Chondrocyte (in vitro differentiated cells): ENCODE measurements at regions not wholly inside any gene's neighbourhood (a gene's known extent, or its start where the extent isn't known, plus 50 kb on each side); places are given as distances from the start of the nearest gene placed in this dataset.
A peak's percentile ranks its signal among the peaks of the same experiment; 100 is the strongest.

Experiments
- DNase-seq: peaks from one replicate; pipeline ENCODE4 v3.0.0; 2021; ENCODE audit warnings: mixed read lengths, low spot score
- H3K27ac Mint-ChIP-seq: one replicate; pipeline ENCODE4 v1.8.0; 2021; ENCODE audit warnings: mild to moderate bottlenecking, moderate library complexity, mixed read lengths; ENCODE audit not compliant: unreplicated experiment
- H3K27me3 Mint-ChIP-seq: 2 replicates; pipeline ENCODE4 v1.8.0; 2021; ENCODE audit warnings: low read depth, mixed read lengths
- H3K36me3 Mint-ChIP-seq: 2 replicates; pipeline ENCODE4 v1.8.0; 2021; ENCODE audit warnings: low read depth, mixed read lengths
- H3K4me1 Mint-ChIP-seq: 2 replicates; pipeline ENCODE4 v1.8.0; 2021; ENCODE audit warnings: low read depth, mild to moderate bottlenecking, mixed read lengths
- H3K4me3 Mint-ChIP-seq: one replicate; pipeline ENCODE4 v1.8.0; 2021; ENCODE audit warnings: mild to moderate bottlenecking, moderate library complexity, mixed read lengths; ENCODE audit not compliant: unreplicated experiment
- H3K9me3 Mint-ChIP-seq: 2 replicates; pipeline ENCODE4 v1.8.0; 2021; ENCODE audit warnings: low read depth, mixed read lengths
- TF ChIP-seq, protein P1 (sequence below): fragments of 200-600 bp; sonication (generic); IDR thresholded peaks from 2 replicates; pipeline ENCODE4 v1.5.0; 2021; ENCODE audit warnings: antibody characterized with exemption, mild to moderate bottlenecking, moderate library complexity

DNA sequence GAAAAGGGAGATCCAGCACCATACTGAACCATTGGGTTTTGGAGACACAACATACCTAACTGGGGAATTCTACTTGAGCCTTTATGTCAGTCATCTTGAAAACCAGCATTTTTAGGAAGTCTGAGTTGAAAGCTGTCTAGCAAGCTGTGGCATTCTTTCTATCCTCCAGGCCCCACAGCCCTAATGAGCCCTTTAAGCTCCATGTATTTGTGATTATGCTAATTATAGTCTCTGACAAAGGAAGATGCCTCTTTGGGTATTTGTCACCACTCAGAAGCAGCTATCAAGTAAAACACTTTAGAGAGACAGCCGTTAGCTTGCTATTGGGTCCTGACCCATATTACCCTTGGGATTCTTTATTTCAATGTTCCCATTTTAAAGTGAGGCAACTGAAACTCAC is 159.5 kb upstream of the MANEA start:
- Mint-ChIP-seq H3K27me3 (peaks cover 2% of the 10 kb centered on the region), H3K4me1 (no peaks in the 10 kb centered on the region), H3K36me3 (no peaks in the 10 kb centered on the region), H3K27ac (no peak overlapping the region), H3K4me3 (no peak overlapping the region), H3K9me3 (peaks cover 19% of the 10 kb centered on the region)
- TF ChIP-seq, protein P1, sequence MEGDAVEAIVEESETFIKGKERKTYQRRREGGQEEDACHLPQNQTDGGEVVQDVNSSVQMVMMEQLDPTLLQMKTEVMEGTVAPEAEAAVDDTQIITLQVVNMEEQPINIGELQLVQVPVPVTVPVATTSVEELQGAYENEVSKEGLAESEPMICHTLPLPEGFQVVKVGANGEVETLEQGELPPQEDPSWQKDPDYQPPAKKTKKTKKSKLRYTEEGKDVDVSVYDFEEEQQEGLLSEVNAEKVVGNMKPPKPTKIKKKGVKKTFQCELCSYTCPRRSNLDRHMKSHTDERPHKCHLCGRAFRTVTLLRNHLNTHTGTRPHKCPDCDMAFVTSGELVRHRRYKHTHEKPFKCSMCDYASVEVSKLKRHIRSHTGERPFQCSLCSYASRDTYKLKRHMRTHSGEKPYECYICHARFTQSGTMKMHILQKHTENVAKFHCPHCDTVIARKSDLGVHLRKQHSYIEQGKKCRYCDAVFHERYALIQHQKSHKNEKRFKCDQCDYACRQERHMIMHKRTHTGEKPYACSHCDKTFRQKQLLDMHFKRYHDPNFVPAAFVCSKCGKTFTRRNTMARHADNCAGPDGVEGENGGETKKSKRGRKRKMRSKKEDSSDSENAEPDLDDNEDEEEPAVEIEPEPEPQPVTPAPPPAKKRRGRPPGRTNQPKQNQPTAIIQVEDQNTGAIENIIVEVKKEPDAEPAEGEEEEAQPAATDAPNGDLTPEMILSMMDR = no peak
- DNase-seq = no peak

DNA sequence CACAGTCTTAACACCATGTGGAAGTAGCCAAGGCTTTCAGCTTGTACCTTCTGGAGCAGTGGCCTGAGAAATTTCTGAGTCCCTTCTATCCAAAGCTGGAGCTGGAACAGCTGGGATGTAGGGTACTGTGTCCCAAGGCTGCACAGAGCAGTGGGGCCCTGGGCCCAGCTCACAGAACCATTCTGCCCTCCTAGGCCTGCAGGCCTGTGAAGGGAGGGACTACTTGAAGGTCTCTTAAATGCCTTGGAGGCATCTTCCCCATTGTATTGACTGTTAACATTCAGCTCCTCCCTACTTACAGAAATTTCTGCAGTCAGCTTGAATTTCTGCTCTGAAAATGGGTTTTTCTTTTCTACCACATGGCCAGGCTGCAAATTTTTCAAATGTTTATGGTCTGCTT is 156.5 kb upstream of the MANEA start:
- Mint-ChIP-seq H3K4me1 (no peaks in the 10 kb centered on the region), H3K9me3 (peaks cover 19% of the 10 kb centered on the region), H3K27ac (no peak overlapping the region), H3K4me3 (no peak overlapping the region), H3K27me3 (peaks cover under 1% of the 10 kb centered on the region), H3K36me3 (no peaks in the 10 kb centered on the region)
- no peak for DNase-seq
- TF ChIP-seq, protein P1 = no peak

DNA sequence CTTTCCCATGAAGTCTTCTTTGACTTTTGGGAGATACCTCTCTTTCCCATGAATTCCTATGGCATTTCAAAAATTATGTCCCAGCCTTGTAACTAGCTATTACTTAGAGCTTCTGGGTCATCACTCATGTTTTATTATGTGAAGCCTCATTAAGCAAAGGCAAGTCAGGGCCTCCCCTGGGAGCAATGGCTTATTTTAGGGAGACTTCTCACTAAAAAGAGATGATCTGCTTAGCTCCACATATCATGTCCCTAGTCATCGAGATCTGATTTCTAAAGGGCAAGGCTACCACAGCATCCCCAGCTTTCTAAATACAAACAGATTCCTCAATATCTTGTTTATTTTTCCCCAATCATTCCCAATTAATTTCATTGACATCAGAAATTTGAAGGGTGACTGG is 154.0 kb upstream of the MANEA start:
- DNase-seq = no peak
- Mint-ChIP-seq H3K4me3 (no peak overlapping the region), H3K4me1 (no peaks in the 10 kb centered on the region), H3K36me3 (no peaks in the 10 kb centered on the region), H3K27ac (no peak overlapping the region), H3K9me3 (peaks cover 19% of the 10 kb centered on the region), H3K27me3 (no peaks in the 10 kb centered on the region)
- TF ChIP-seq, protein P1 = no peak

DNA sequence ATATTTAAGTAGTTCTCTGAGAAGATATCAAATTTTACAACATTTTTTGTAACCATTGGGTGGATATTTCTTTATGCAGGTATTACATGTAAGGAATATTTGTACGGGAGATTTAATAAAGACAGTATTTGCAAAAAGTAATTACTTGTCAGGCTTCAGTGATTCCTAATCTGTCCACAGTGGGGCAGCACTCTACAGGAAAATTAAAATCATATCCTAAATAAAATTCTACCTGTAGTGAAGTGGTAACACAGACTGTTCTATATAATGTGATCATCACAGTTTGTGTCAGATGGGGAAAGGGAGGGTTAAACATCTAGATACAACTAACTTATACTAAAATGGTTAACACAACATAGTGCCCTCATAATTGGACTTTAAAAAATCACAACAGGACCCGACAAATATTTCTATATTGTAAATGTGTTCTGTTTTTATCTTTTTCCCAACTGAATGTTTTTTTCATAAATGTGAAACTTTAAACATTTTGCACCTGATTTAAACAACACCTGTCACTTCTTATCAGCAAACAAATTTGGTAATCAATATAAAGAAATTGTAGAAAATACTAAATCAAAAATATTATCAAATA is 145.6 kb upstream of the MANEA start:
- DNase-seq = no peak
- Mint-ChIP-seq H3K27ac (no peak overlapping the region), H3K36me3 (no peaks in the 10 kb centered on the region), H3K4me3 (no peak overlapping the region), H3K9me3 (no peaks in the 10 kb centered on the region), H3K27me3 (peaks cover 15% of the 10 kb centered on the region), H3K4me1 (no peaks in the 10 kb centered on the region)
- TF ChIP-seq, protein P1 = peak; percentile 96

DNA sequence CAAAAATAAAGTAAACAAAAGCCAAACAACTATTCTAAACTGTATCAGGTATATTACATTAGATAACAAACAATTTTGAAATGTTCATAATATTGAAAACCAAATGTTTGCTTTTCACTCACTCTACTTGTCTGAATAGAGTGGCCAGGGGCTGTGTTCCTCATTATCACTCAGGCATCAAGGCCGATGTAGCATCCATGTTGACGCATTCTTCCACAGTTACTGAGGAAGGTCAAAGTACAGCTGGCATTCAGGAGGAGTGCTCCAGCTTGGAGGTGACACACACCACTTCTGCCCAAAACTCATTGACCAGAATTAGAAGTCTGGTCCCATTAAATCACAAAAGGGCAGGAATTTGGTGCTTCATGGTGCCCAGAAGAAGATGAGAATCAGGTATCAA is 137.6 kb upstream of the MANEA start:
- H3K4me1 Mint-ChIP-seq = no peaks in the 10 kb centered on the region
- peaks cover 18% of the 10 kb centered on the region for H3K27me3 Mint-ChIP-seq
- no peak for DNase-seq
- no peaks in the 10 kb centered on the region for H3K36me3 Mint-ChIP-seq
- TF ChIP-seq, protein P1 = no peak
- no peak overlapping the region for H3K4me3 Mint-ChIP-seq
- H3K27ac Mint-ChIP-seq = no peak overlapping the region
- H3K9me3 Mint-ChIP-seq = peaks cover 2% of the 10 kb centered on the region
